RWPE1 (cell line): ENCODE measurements at regions not wholly inside any gene's neighbourhood (a gene's known extent, or its start where the extent isn't known, plus 50 kb on each side); places are given as distances from the start of the nearest gene placed in this dataset.
"Not testable (repeated sequence)": the region's sequence is repeated elsewhere in the genome, so short reads cannot be mapped to it uniquely, and the experiment has no call there.

Source experiments
- CTCF ChIA-PET: fragments of 350-600 bp; sonication (Branson Sonifier 250); formaldehyde crosslinking; extraction: SDS; loops from one replicate; lab custom pipeline; 2021; lab: Yijun Ruan, JAX
- POLR2A ChIA-PET: fragments of 400-600 bp; formaldehyde crosslinking; extraction: SDS; loops from one replicate; lab custom pipeline; 2020; ENCODE audit warnings: antibody characterized with exemption; ENCODE audit not compliant: low non-redundant PET; lab: Yijun Ruan, JAX
- DNase-seq: peaks from one replicate; pipeline ENCODE4 v3.0.0; 2012; ENCODE audit warnings: low spot score
- H3K27ac ChIP-seq: fragments of 450-650 bp; 2 replicates; pipeline ENCODE4 v1.5.1; 2017
- CTCF ChIP-seq: fragments of 450-650 bp; conservative IDR thresholded peaks from 2 replicates; pipeline ENCODE4 v1.5.1; 2017; ENCODE audit warnings: low read depth, mild to moderate bottlenecking

- DNase-seq = peak; percentile 10
- H3K27ac ChIP-seq = no peak overlapping the region
- no peak for TF ChIP-seq CTCF
- ChIA-PET CTCF (no interaction called here), POLR2A (no interaction called here)
Observed at GRCh38 chr9:90517103-90517502, 125.5 kb downstream of the DIRAS2 start.

GRCh38 chr9:90521811-90522570, 120.6 kb downstream of the DIRAS2 start:
- DNase-seq = no peak
- TF ChIP-seq CTCF = no peak
- H3K27ac ChIP-seq = no peak overlapping the region
- POLR2A ChIA-PET = no interaction called here
- CTCF ChIA-PET = interaction anchor here (0.9 kb wide), 1 partner anchor 121 kb away, joined by 3 read pairs; the partner anchor contains the start of gene DIRAS2

GRCh38 chr9:90523958-90524357, 118.7 kb downstream of the DIRAS2 start:
- CTCF ChIA-PET = no interaction called here
- no peak overlapping the region for H3K27ac ChIP-seq
- POLR2A ChIA-PET = no interaction called here
- TF ChIP-seq CTCF = no peak
- DNase-seq = no peak

GRCh38 chr9:90526386-90526785, 116.2 kb downstream of the DIRAS2 start:
- ChIA-PET POLR2A (no interaction called here), CTCF (interaction anchor here (0.8 kb wide), 1 partner anchor 156 kb away, joined by 3 read pairs; no protein-coding TSS in a partner anchor)
- no peak overlapping the region for H3K27ac ChIP-seq
- TF ChIP-seq CTCF = no peak
- DNase-seq = no peak

- CTCF ChIA-PET, POLR2A ChIA-PET, H3K27ac ChIP-seq, DNase-seq: not testable (repeated sequence)
Observed at GRCh38 chr9:90536094-90536493, 106.5 kb downstream of the DIRAS2 start.

GRCh38 chr9:90538566-90538965, 104.1 kb downstream of the DIRAS2 start:
- ChIA-PET CTCF (interaction anchor here (0.8 kb wide), 1 partner anchor 10 kb away, joined by 3 read pairs; no protein-coding TSS in a partner anchor), POLR2A (no interaction called here)
- DNase-seq = no peak
- H3K27ac ChIP-seq = no peak overlapping the region
- no peak for TF ChIP-seq CTCF

- CTCF ChIA-PET = interaction anchor here (0.8 kb wide), 1 partner anchor 10 kb away, joined by 3 read pairs; no protein-coding TSS in a partner anchor
Observed at GRCh38 chr9:90539286-90539685, 103.3 kb downstream of the DIRAS2 start.

More at GRCh38 chr9:90539286-90539685, 103.3 kb downstream of the DIRAS2 start:
- POLR2A ChIA-PET = no interaction called here
- no peak for DNase-seq
- no peak overlapping the region for H3K27ac ChIP-seq
- TF ChIP-seq CTCF = no peak
